OCI-LY1 (cell line): ENCODE measurements at regions not wholly inside any gene's neighbourhood (a gene's known extent, or its start where the extent isn't known, plus 50 kb on each side); places are given as distances from the start of the nearest gene placed in this dataset.

Experiments used
- EZH2 ChIP-seq: fragments of 200-600 bp; sonication (generic), shearing (Covaris generic); IDR thresholded peaks from 2 replicates; pipeline ENCODE4 v1.8.0; 2017; ENCODE audit warnings: borderline replicate concordance, mixed run types, mild to moderate bottlenecking, antibody characterized with exemption, low read length, moderate library complexity, mixed read lengths
- TF ChIP-seq, protein P1 (sequence below): fragments of 200-600 bp; sonication (generic), shearing (Covaris generic); IDR thresholded peaks from 2 replicates; pipeline ENCODE4 v1.5.1; 2017; ENCODE audit warnings: mild to moderate bottlenecking, antibody characterized with exemption, low read length, moderate library complexity, mixed read lengths

DNA sequence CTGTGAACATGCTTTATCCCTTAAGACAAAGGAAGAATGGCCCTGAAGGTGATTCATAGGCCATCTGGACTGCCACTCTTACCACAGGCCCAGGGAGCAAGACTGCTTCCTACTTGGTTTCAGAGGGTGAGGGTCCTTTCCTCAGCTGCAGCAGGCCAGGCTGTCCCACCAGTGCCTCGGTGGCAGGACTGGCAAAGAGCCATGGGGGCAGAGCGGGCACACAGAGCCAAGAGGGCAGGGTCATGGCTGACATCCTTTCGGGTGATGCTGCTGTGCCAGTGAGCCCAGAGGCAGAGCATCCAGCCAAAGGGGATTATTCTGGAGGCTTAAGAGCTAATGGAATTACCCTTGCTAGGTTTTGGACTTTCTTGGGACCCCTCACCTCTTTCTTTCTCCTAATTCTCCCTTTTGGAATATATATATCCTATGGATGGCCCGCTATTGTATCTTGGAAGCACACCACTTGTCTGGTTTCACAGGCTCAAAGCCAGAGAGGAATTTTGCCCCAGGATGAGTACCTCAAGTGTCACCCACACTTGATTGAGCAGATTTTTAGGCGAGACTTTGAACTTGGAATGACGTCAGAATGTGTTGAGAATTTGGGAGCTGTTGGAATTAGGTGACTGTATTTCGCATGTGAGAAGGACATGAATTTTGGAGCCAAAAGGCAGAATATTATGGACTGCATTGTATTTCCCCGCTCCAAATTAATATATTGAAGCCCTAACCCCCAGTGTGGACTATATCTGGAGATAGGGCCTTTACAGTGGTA, 180.6 kb downstream of the BARX1 start:
- TF ChIP-seq, protein P1, sequence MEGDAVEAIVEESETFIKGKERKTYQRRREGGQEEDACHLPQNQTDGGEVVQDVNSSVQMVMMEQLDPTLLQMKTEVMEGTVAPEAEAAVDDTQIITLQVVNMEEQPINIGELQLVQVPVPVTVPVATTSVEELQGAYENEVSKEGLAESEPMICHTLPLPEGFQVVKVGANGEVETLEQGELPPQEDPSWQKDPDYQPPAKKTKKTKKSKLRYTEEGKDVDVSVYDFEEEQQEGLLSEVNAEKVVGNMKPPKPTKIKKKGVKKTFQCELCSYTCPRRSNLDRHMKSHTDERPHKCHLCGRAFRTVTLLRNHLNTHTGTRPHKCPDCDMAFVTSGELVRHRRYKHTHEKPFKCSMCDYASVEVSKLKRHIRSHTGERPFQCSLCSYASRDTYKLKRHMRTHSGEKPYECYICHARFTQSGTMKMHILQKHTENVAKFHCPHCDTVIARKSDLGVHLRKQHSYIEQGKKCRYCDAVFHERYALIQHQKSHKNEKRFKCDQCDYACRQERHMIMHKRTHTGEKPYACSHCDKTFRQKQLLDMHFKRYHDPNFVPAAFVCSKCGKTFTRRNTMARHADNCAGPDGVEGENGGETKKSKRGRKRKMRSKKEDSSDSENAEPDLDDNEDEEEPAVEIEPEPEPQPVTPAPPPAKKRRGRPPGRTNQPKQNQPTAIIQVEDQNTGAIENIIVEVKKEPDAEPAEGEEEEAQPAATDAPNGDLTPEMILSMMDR, result no peak
- TF ChIP-seq EZH2, result no peak
